Tibial nerve (tissue), 4 donors: ENCODE measurements at regions not wholly inside any gene's neighbourhood (a gene's known extent, or its start where the extent isn't known, plus 50 kb on each side); places are given as distances from the start of the nearest gene placed in this dataset.

Experiments used
- CTCF ChIP-seq, 5 experiments: fragments of 200-600 bp in 3 of 5; fragments of 450-650 bp in 2 of 5; sonication (generic) in 3 of 5; IDR thresholded peaks; one replicate each; pipeline ENCODE4 v1.5.1; 2016 to 2019; ENCODE audit warnings: antibody characterized with exemption in 5 of 5, mild to moderate bottlenecking in 3 of 5, moderate library complexity in 2 of 5
- EP300 ChIP-seq, 2 donors: sonication (generic); formaldehyde crosslinking; IDR thresholded peaks; one replicate each; pipeline ENCODE4 v1.6.1; 2017; ENCODE audit warnings: antibody characterized with exemption in 2 of 2, mild to moderate bottlenecking in 1 of 2
- POLR2A ChIP-seq, 2 donors: fragments of 450-650 bp; IDR thresholded peaks; one replicate each; pipeline ENCODE4 v1.6.1; 2017; ENCODE audit warnings: antibody characterized with exemption in 2 of 2, mild to moderate bottlenecking in 2 of 2, moderate library complexity in 2 of 2

- no peak for TF ChIP-seq CTCF (IDR thresholded peaks at IDR 0.05)
- no peak for TF ChIP-seq POLR2A (IDR thresholded peaks at IDR 0.05)
- TF ChIP-seq EP300 (IDR thresholded peaks at IDR 0.05): no peak
These were observed 329.1 kb upstream of the SMIM31 start for GRCh38 chr4:164424846-164425245.
